ENCODE measurements at regions not wholly inside any gene's neighbourhood (a gene's known extent, or its start where the extent isn't known, plus 50 kb on each side); places are given as distances from the start of the nearest gene placed in this dataset.

- CTCF ChIA-PET: no interaction called here
Measured at GRCh38 chrX:69063486-69063885, 101.8 kb downstream of the PJA1 start.

More at GRCh38 chrX:69063486-69063885, 101.8 kb downstream of the PJA1 start:
- H3K4me2 ChIP-seq (ENCODE audit: insufficient read depth, low read length): no peak overlapping the region
- TF ChIP-seq JUN (IDR thresholded peaks at IDR 0.05; ENCODE audit: borderline replicate concordance, insufficient read depth, insufficient read length, low read depth) (no peak), GATA2 (IDR thresholded peaks at IDR 0.05; ENCODE audit: insufficient read depth, insufficient read length, low read depth, low read length) (no peak), CTCF (IDR thresholded peaks at IDR 0.05; ENCODE audit: extremely low read depth in 1 of 2, insufficient read depth in 1 of 2, low read depth in 1 of 2, low read length in 2 of 2) (no peak), MYC (IDR thresholded peaks at IDR 0.05; ENCODE audit: low read depth, low read length) (no peak), EZH2 (IDR thresholded peaks at IDR 0.05; ENCODE audit: borderline replicate concordance, low read depth, low read length, severe bottlenecking) (no peak), MAX (IDR thresholded peaks at IDR 0.05; ENCODE audit: insufficient read depth, insufficient read length) (no peak), FOS (IDR thresholded peaks at IDR 0.05; ENCODE audit: borderline replicate concordance, insufficient read depth, low read length) (no peak), POLR2AphosphoS5 (IDR thresholded peaks at IDR 0.05; ENCODE audit: insufficient read depth, low read depth, low read length) (no peak), POLR2A (IDR thresholded peaks at IDR 0.05; ENCODE audit: low read depth, low read length) (no peak)
- no peak overlapping the region for H3K4me3 ChIP-seq (replicated peaks in 1 of 3; ENCODE audit: insufficient read depth in 1 of 3, low read depth in 1 of 3, low read length in 3 of 3)
- no peaks in the 10 kb centered on the region for H3K79me2 ChIP-seq (ENCODE audit: control insufficient read depth, insufficient read depth, low read length)
- no peaks in the 10 kb centered on the region for H3K36me3 ChIP-seq (ENCODE audit: control insufficient read depth in 2 of 2, extremely low read depth in 1 of 2, insufficient read depth in 2 of 2, low read length in 2 of 2)
- dilution Hi-C loops (cut with MboI; ENCODE audit: extremely low pct_ligation_motif_present, low sequenced_read_pairs) (no loop called here), intact Hi-C loops (cut with micrococcal nuclease) (no loop called here)
- no peaks in the 10 kb centered on the region for H3K9me3 ChIP-seq (replicated peaks; ENCODE audit: control insufficient read depth, insufficient read depth, low read length)
- no TSS peak for BruUV-seq (replicated peaks)
- no peaks in the 10 kb centered on the region for H4K20me1 ChIP-seq (replicated peaks; ENCODE audit: control insufficient read depth, extremely low read depth, insufficient read depth, low read length)
- no peak for DNase-seq (ENCODE audit: low read depth, low spot score)
- H3K9me1 ChIP-seq (replicated peaks; ENCODE audit: control insufficient read depth, extremely low read depth, insufficient read depth, low read length): no peaks in the 10 kb centered on the region
- H3K9ac ChIP-seq (replicated peaks; ENCODE audit: extremely low read depth, insufficient read depth, low read length): no peak overlapping the region
- no peaks in the 10 kb centered on the region for H3K4me1 ChIP-seq (ENCODE audit: control insufficient read depth, extremely low read depth, insufficient read depth, low read length)
- no peak for FAIRE-seq
- H2AFZ ChIP-seq (ENCODE audit: low read depth, low read length): no peak overlapping the region
- no peak overlapping the region for H3K27ac ChIP-seq (ENCODE audit: insufficient read depth, low read depth, low read length)
- H3K27me3 ChIP-seq (ENCODE audit: control insufficient read depth in 2 of 2, insufficient read depth in 2 of 2, low read length in 2 of 2): no peaks in the 10 kb centered on the region
- POLR2A ChIA-PET: no interaction called here

Measured in endothelial cell of umbilical vein (primary cell).